Right lobe of liver (tissue), 6 donors: ENCODE measurements at regions not wholly inside any gene's neighbourhood (a gene's known extent, or its start where the extent isn't known, plus 50 kb on each side); places are given as distances from the start of the nearest gene placed in this dataset.

Experiments
- ATAC-seq, 4 donors: fragments of 200-7000 bp; cut with Tn5 transposase; one replicate each; pipeline ENCODE4 v1.9.1; 2020; ENCODE audit warnings: mild to moderate bottlenecking in 4 of 4, moderate library complexity in 4 of 4
- DNase-seq, 3 donors: peaks; one replicate each; pipeline ENCODE4 v3.0.0-alpha.2; 2020
- H3K27ac ChIP-seq, 3 donors: fragments of 200-600 bp; one replicate each; pipeline ENCODE4 v1.8.0; 2022
- H3K27me3 ChIP-seq, 2 donors: fragments of 200-600 bp; one replicate each; pipeline ENCODE4 v1.8.0; 2022
- H3K36me3 ChIP-seq, 4 donors: fragments of 200-600 bp; sonication (generic) in 1 of 4; one replicate each; pipeline versions ENCODE4 v1.5.1 to v1.8.0; 2017 to 2022; ENCODE audit warnings: control low read depth in 1 of 4
- H3K4me1 ChIP-seq, 4 donors: fragments of 200-600 bp; sonication (generic) in 1 of 4; one replicate each; pipeline versions ENCODE4 v1.5.1 to v1.8.0; 2017 to 2022; ENCODE audit warnings: control low read depth in 1 of 4
- H3K4me3 ChIP-seq, 3 donors: fragments of 200-600 bp; one replicate each; pipeline ENCODE4 v1.8.0; 2022
- H3K9me3 ChIP-seq, 4 donors: fragments of 200-600 bp; sonication (generic) in 1 of 4; one replicate each; pipeline versions ENCODE4 v1.5.1 to v1.8.0; 2017 to 2022; ENCODE audit warnings: control low read depth in 1 of 4
- POLR2A ChIP-seq: fragments of 450-650 bp; IDR thresholded peaks from one replicate; pipeline ENCODE4 v1.6.1; 2017; ENCODE audit warnings: antibody characterized with exemption, mild to moderate bottlenecking
- whole genome bisulfite sequencing: methylation state at CpG from one replicate; pipeline ENCODE4 v1.1.6; 2018; ENCODE audit warnings: low coverage, low lambda C conversion rate; ENCODE audit not compliant: insufficient coverage; ENCODE audit errors: missing lambda C conversion rate; 5-methylcytosine and 5-hydroxymethylcytosine counted together
- intact Hi-C, 2 donors: fragments of 100-400 bp; cut with DNase I; formaldehyde crosslinking; loops; one replicate each; pipeline versions ENCODE4 v1.11.2 to v1.14.1; 2022
- TF ChIP-seq, protein P1 (sequence below), 4 donors: fragments of 200-600 bp in 3 of 4; fragments of 450-650 bp in 1 of 4; IDR thresholded peaks; one replicate each; pipeline versions ENCODE4 v1.5.1 to v1.8.0; 2016 to 2022; ENCODE audit warnings: antibody characterized with exemption in 4 of 4, mild to moderate bottlenecking in 2 of 4
- donor health status: DM: no; HTN: yes; CAD: no.
- donor health status: DM: no; HTN: no; CAD: no.
- donor health status: DM: no; HTN: no; CAD: no.
- donor health status: DM: no; HTN: yes; CAD: no.
- donor health status: DM: no; HTN: yes; CAD: no.

DNA sequence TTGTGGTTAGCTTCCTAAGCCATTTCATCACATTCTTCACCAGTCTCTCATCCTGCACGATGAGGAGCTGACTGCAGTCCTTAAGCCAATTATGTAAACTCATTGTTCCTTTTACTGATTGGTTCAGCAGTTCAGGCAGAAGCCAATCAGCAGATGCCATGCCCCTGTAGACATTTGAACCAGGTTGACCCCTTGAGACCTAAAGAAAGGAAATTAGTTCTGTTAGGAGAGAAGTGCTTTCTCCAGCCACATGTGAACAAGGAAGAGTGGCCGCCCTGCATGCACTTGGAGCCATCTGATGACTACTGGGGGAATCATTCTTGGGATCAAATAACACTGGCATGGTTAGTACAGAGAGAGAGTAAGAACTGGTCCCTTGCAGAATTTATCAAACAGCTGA, 535.2 kb upstream of the ID4 start:
- TF ChIP-seq, protein P1, sequence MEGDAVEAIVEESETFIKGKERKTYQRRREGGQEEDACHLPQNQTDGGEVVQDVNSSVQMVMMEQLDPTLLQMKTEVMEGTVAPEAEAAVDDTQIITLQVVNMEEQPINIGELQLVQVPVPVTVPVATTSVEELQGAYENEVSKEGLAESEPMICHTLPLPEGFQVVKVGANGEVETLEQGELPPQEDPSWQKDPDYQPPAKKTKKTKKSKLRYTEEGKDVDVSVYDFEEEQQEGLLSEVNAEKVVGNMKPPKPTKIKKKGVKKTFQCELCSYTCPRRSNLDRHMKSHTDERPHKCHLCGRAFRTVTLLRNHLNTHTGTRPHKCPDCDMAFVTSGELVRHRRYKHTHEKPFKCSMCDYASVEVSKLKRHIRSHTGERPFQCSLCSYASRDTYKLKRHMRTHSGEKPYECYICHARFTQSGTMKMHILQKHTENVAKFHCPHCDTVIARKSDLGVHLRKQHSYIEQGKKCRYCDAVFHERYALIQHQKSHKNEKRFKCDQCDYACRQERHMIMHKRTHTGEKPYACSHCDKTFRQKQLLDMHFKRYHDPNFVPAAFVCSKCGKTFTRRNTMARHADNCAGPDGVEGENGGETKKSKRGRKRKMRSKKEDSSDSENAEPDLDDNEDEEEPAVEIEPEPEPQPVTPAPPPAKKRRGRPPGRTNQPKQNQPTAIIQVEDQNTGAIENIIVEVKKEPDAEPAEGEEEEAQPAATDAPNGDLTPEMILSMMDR (IDR thresholded peaks at IDR 0.05), result no peak
- TF ChIP-seq POLR2A, result no peak
- no peak overlapping the region for H3K27ac ChIP-seq
- no peaks in the 10 kb centered on the region for H3K9me3 ChIP-seq
- no peak overlapping the region for H3K4me3 ChIP-seq
- no peaks in the 10 kb centered on the region for H3K27me3 ChIP-seq
- H3K36me3 ChIP-seq, result no peaks in the 10 kb centered on the region
- 28% methylated on average over 2 of the region's 2 CpGs for WGBS
- intact Hi-C loops, result no loop called here
- no peak for DNase-seq
- ATAC-seq, result no peak
- H3K4me1 ChIP-seq, result no peaks in the 10 kb centered on the region

DNA sequence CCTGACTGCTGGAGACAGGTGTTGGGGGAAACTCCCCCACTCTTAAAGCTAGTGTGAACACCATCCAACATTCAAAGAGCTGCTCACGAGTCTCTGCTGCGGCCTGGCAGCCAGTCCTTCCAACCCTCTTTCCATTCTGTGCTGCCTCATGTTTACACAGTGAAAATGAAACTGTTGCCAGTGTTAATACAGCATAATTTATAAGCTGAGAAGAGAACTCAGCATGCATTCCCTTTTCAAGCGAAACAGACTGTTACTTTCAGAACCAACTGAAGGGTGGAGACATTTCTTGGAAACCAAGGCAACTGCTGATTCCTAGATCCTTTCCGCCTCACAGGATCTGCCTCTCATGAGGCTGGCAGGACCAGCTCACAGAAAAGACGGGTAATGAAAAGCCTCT, 533.8 kb upstream of the ID4 start:
- ATAC-seq, result no peak
- no peaks in the 10 kb centered on the region for H3K27me3 ChIP-seq
- no peaks in the 10 kb centered on the region for H3K9me3 ChIP-seq
- intact Hi-C loops, result no loop called here
- TF ChIP-seq, protein P1 (IDR thresholded peaks at IDR 0.05), result no peak
- TF ChIP-seq POLR2A, result no peak
- WGBS, result 46% methylated on average over 5 of the region's 5 CpGs
- H3K36me3 ChIP-seq, result no peaks in the 10 kb centered on the region
- no peak for DNase-seq
- H3K4me1 ChIP-seq, result no peaks in the 10 kb centered on the region
- no peak overlapping the region for H3K4me3 ChIP-seq
- H3K27ac ChIP-seq, result no peak overlapping the region

DNA sequence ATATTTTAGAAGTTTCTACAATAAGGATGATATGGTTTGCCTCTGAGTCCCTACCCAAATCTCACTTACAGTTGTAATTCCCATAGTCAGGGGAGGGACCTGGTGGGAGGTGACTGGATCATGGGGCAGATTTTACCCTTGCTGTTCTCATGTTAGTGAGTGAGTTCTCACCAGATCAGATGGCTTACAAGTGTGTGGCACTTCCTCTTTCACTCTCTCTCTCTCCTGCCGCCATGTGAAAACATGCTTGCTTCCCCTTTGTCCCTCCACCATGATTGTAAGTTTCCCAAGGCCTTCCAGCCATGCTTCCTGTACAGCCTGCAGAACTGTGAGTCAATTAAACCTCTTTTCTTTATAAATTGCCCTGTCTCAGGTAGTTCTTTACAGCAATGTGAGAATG, 527.5 kb upstream of the ID4 start:
- WGBS, result 40% methylated on average over 1 of the region's 1 CpG
- H3K9me3 ChIP-seq, result no peaks in the 10 kb centered on the region
- H3K4me1 ChIP-seq, result no peaks in the 10 kb centered on the region
- no peak for TF ChIP-seq POLR2A
- TF ChIP-seq, protein P1 (IDR thresholded peaks at IDR 0.05), result no peak
- H3K27ac ChIP-seq, result no peak overlapping the region
- intact Hi-C loops, result no loop called here
- H3K4me3 ChIP-seq, result no peak overlapping the region
- no peaks in the 10 kb centered on the region for H3K27me3 ChIP-seq
- ATAC-seq (no peak), DNase-seq (no peak)
- no peaks in the 10 kb centered on the region for H3K36me3 ChIP-seq

DNA sequence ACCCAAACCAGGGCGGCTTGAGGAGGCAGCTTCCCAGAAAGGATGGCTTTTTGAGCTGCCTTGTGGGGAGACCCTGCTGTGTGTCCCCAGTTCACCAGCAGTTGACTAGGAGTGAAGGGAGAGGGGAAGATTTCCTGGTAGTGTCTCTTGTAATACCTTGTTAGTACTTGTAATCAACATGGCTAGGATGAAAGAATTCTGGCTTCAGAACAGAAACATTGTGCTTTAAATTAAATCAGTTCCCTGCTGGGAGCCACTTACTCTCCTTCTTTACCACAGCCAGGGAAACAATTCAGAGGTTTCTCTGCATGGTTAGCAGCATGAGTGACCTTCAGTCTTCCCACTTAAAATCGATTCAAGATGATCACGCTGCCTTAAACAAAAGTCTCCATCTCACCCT, 525.4 kb upstream of the ID4 start:
- Histone ChIP-seq H3K4me1 (no peaks in the 10 kb centered on the region), H3K36me3 (no peaks in the 10 kb centered on the region), H3K27ac (no peak overlapping the region), H3K4me3 (no peak overlapping the region), H3K27me3 (no peaks in the 10 kb centered on the region), H3K9me3 (no peaks in the 10 kb centered on the region)
- TF ChIP-seq POLR2A, result no peak
- TF ChIP-seq, protein P1 (IDR thresholded peaks at IDR 0.05), result no peak
- ATAC-seq (no peak), DNase-seq (no peak)
- 20% methylated on average over 3 of the region's 3 CpGs for WGBS
- intact Hi-C loops, result no loop called here
